GM12878 (cell line): ENCODE measurements at regions not wholly inside any gene's neighbourhood (a gene's known extent, or its start where the extent isn't known, plus 50 kb on each side); places are given as distances from the start of the nearest gene placed in this dataset.

Experiments
- CHD2 ChIP-seq: IDR thresholded peaks from 2 replicates; pipeline ENCODE4 v1.6.1; 2011; ENCODE audit warnings: low read depth, low read length, improper control_type of control experiment, borderline replicate concordance
- CHD4 ChIP-seq: fragments of 200-600 bp; sonication (generic); IDR thresholded peaks from 2 replicates; pipeline ENCODE4 v1.6.1; 2016; ENCODE audit warnings: mild to moderate bottlenecking
- DPF2 ChIP-seq: fragments of 450-650 bp; IDR thresholded peaks from 2 replicates; pipeline ENCODE4 v1.6.1; 2017; ENCODE audit warnings: mild to moderate bottlenecking
- EGR1 ChIP-seq, 2 experiments: IDR thresholded peaks; 1 replicate in 1 of 2; 2 replicates in 1 of 2; pipeline ENCODE4 v1.6.1; 2011 to 2012; ENCODE audit warnings: low read depth in 2 of 2, low read length in 2 of 2, borderline replicate concordance in 1 of 2, mild to moderate bottlenecking in 1 of 2, moderate library complexity in 1 of 2
- GABPA ChIP-seq: IDR thresholded peaks from 2 replicates; pipeline ENCODE4 v1.6.1; 2014; ENCODE audit warnings: antibody characterized with exemption, low read depth, mild to moderate bottlenecking, inconsistent platforms
- JUND ChIP-seq: IDR thresholded peaks from 2 replicates; pipeline ENCODE4 v1.6.1; 2012; ENCODE audit warnings: low read depth, mild to moderate bottlenecking, low read length, improper control_type of control experiment, moderate library complexity
- PKNOX1 ChIP-seq: fragments of 450-650 bp; IDR thresholded peaks from 2 replicates; pipeline ENCODE4 v1.6.1; 2016; ENCODE audit warnings: mild to moderate bottlenecking
- ZNF622 ChIP-seq: fragments of 450-650 bp; IDR thresholded peaks from 2 replicates; pipeline ENCODE4 v1.6.1; 2017; ENCODE audit warnings: mild to moderate bottlenecking, inconsistent platforms
- TF ChIP-seq, protein P1 (sequence below): IDR thresholded peaks from 2 replicates; pipeline ENCODE4 v1.6.1; 2011; ENCODE audit warnings: low read depth, low read length, improper control_type of control experiment, borderline replicate concordance
- TF ChIP-seq, protein P2 (sequence below): IDR thresholded peaks from 2 replicates; pipeline ENCODE4 v1.6.1; 2012; ENCODE audit warnings: low read depth, low read length, improper control_type of control experiment

- TF ChIP-seq, protein P1, sequence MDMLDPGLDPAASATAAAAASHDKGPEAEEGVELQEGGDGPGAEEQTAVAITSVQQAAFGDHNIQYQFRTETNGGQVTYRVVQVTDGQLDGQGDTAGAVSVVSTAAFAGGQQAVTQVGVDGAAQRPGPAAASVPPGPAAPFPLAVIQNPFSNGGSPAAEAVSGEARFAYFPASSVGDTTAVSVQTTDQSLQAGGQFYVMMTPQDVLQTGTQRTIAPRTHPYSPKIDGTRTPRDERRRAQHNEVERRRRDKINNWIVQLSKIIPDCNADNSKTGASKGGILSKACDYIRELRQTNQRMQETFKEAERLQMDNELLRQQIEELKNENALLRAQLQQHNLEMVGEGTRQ: no peak
- TF ChIP-seq JUND (no peak), PKNOX1 (no peak), EGR1 (IDR thresholded peaks at IDR 0.05; ENCODE audit: borderline replicate concordance in 1 of 2, low read depth in 2 of 2, low read length in 2 of 2) (no peak), DPF2 (no peak), ZNF622 (no peak), CHD2 (no peak), CHD4 (no peak), GABPA (no peak)
- TF ChIP-seq, protein P2, sequence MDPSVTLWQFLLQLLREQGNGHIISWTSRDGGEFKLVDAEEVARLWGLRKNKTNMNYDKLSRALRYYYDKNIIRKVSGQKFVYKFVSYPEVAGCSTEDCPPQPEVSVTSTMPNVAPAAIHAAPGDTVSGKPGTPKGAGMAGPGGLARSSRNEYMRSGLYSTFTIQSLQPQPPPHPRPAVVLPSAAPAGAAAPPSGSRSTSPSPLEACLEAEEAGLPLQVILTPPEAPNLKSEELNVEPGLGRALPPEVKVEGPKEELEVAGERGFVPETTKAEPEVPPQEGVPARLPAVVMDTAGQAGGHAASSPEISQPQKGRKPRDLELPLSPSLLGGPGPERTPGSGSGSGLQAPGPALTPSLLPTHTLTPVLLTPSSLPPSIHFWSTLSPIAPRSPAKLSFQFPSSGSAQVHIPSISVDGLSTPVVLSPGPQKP: no peak
Observed at GRCh38 chr17:69630056-69630635, 215.6 kb downstream of the MAP2K6 start.
